ENCODE measurements at regions not wholly inside any gene's neighbourhood (a gene's known extent, or its start where the extent isn't known, plus 50 kb on each side); places are given as distances from the start of the nearest gene placed in this dataset.

DNA sequence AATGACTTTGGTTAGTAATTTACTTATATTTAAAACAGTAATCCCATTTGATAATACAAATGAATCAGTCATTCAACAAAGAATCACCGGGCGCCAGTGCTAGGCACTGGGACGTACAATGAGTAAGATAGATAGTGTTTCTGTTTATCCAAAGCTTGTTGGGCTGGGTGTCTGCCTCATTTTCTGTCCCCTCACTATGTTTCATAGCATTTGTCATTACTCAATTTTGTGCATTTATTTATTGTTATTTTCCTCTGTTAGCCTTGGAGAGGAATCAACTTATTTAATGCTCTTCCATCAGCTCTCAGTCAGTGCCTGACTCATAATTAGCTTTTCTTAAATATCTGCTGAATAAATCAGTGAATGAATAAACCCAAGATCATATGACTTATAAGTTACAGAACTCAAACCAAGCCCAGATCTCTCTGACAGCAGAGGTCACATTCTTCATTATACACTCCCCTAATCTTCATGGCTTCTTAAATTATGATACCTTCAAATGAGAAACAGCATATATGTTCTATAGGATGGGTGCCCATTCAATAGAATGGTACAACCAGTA lies 86.2 kb downstream of the TSPAN8 start:
- no peak for TF ChIP-seq POLR2A (IDR thresholded peaks at IDR 0.05; ENCODE audit: low read depth, low read length)
- FAIRE-seq (no peak), DNase-seq (ENCODE audit: insufficient read length, low spot score) (no peak)

DNA sequence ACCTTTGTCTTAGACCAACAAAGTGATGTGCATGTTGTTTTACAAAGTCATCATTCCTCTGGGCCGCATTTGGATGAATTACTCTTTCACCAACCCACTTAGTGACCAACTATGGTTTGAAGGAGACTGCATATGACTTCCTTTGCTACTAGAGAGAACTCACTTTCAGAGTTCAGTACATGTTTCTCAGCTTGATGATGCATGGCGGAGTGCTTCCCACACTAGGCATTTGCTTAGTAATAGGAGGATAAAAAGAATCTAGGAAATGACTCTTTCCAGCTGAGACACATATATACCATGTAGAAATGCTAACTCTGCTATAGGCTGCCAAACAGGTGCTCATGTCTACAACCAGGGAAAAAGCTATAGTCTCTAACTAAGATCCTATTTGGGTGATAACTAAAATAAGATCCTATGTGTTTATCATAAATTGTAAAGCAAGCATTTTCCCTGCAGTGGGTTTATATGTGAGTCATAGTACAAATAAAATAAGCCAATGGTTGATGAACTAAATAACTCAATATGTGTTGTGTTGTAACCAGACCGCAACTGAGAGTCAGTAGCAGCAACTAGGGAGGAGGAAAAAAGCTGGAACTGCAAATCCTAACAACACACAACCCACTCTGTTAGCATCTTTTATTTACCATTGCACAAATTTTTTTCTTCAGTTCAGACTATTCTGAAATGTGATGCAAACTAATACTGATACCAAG lies 87.2 kb downstream of the TSPAN8 start:
- TF ChIP-seq POLR2A (IDR thresholded peaks at IDR 0.05; ENCODE audit: low read depth, low read length), result no peak
- FAIRE-seq, result no peak
- no peak for DNase-seq (ENCODE audit: insufficient read length, low spot score)

GRCh38 chr12:71069311-71069710 lies 88.5 kb downstream of the TSPAN8 start:
- no peak for TF ChIP-seq POLR2A (IDR thresholded peaks at IDR 0.05; ENCODE audit: low read depth, low read length)
- DNase-seq (ENCODE audit: insufficient read length, low spot score) (no peak), FAIRE-seq (no peak)

- FAIRE-seq (no peak), DNase-seq (ENCODE audit: insufficient read length, low spot score) (no peak)
- TF ChIP-seq POLR2A (IDR thresholded peaks at IDR 0.05; ENCODE audit: low read depth, low read length), result no peak
Measured at GRCh38 chr12:71063087-71063486, 94.7 kb downstream of the TSPAN8 start.

- no peak for TF ChIP-seq POLR2A (IDR thresholded peaks at IDR 0.05; ENCODE audit: low read depth, low read length)
- no peak for FAIRE-seq
Measured at GRCh38 chr12:71061451-71061850, 96.3 kb downstream of the TSPAN8 start.

DNA sequence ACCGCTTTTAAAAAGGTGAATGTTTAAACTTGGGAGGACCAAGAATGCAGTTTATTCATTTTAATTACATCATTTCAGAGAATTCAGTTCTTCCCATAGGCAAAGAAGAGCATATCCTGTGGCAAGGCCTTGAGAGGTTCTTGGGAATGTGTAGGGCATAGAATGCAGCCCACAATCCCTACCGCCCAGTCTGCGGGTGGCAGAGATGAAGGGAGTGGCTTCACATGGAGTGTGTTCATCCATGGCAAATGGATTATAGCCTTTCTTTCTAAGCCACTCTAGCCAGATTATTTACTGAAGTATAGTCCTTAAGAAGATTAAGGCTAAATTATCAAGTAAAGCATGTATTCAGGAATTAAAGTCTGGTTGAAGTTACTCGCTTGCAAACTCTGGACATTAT lies 97.4 kb downstream of the TSPAN8 start:
- DNase-seq (ENCODE audit: insufficient read length, low spot score), result no peak

More at GRCh38 chr12:71061451-71061850, 96.3 kb downstream of the TSPAN8 start:
- no peak for DNase-seq (ENCODE audit: insufficient read length, low spot score)

GRCh38 chr12:71057330-71057729 lies 100.5 kb downstream of the TSPAN8 start:
- no peak for FAIRE-seq
- no peak for DNase-seq (ENCODE audit: insufficient read length, low spot score)
- no peak for TF ChIP-seq POLR2A (IDR thresholded peaks at IDR 0.05; ENCODE audit: low read depth, low read length)

More for the DNA sequence above, 97.4 kb downstream of the TSPAN8 start:
- no peak for TF ChIP-seq POLR2A (IDR thresholded peaks at IDR 0.05; ENCODE audit: low read depth, low read length)
- FAIRE-seq, result no peak

GRCh38 chr12:71054551-71054950 lies 103.2 kb downstream of the TSPAN8 start:
- DNase-seq (ENCODE audit: insufficient read length, low spot score) (no peak), FAIRE-seq (no peak)

DNA sequence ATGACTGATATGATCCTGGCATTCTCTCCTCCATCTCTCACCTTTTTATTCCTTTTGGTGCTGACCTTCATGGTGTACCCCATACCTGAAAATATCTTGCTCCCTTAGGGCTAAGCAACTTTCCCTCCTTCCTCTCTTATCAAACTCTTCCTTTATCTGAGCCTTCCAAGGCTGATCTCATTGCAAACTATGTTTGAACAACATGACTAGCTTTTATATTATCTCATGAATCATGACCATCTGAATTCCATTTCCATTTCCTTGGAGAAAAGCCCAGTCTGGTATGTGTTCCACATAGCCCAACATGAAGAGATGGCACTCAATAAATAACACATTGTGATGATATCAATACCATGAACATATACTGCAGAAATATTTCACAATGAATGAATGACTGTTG lies 111.6 kb downstream of the TSPAN8 start:
- no peak for FAIRE-seq
- TF ChIP-seq POLR2A (IDR thresholded peaks at IDR 0.05; ENCODE audit: low read depth, low read length), result no peak
- no peak for DNase-seq (ENCODE audit: insufficient read length, low spot score)

More at GRCh38 chr12:71054551-71054950, 103.2 kb downstream of the TSPAN8 start:
- no peak for TF ChIP-seq POLR2A (IDR thresholded peaks at IDR 0.05; ENCODE audit: low read depth, low read length)

- DNase-seq (ENCODE audit: insufficient read length, low spot score) (no peak), FAIRE-seq (no peak)
- no peak for TF ChIP-seq POLR2A (IDR thresholded peaks at IDR 0.05; ENCODE audit: low read depth, low read length)
Measured at GRCh38 chr12:71045781-71046180, 112.0 kb downstream of the TSPAN8 start.

GRCh38 chr12:71041476-71041875 lies 116.3 kb downstream of the TSPAN8 start:
- TF ChIP-seq POLR2A (IDR thresholded peaks at IDR 0.05; ENCODE audit: low read depth, low read length), result no peak
- FAIRE-seq (no peak), DNase-seq (ENCODE audit: insufficient read length, low spot score) (no peak)

- no peak for TF ChIP-seq POLR2A (IDR thresholded peaks at IDR 0.05; ENCODE audit: low read depth, low read length)
- no peak for DNase-seq (ENCODE audit: insufficient read length, low spot score)
Measured at GRCh38 chr12:71038960-71039359, 118.4 kb upstream of the PTPRR start.

GRCh38 chr12:71036526-71036925 lies 116.0 kb upstream of the PTPRR start:
- no peak for DNase-seq (ENCODE audit: insufficient read length, low spot score)
- no peak for TF ChIP-seq POLR2A (IDR thresholded peaks at IDR 0.05; ENCODE audit: low read depth, low read length)
- FAIRE-seq, result no peak

More at GRCh38 chr12:71038960-71039359, 118.4 kb upstream of the PTPRR start:
- no peak for FAIRE-seq

GRCh38 chr12:71032933-71033332 lies 112.4 kb upstream of the PTPRR start:
- DNase-seq (ENCODE audit: insufficient read length, low spot score), result no peak
- TF ChIP-seq POLR2A (IDR thresholded peaks at IDR 0.05; ENCODE audit: low read depth, low read length), result no peak

GRCh38 chr12:71029302-71029701 lies 108.8 kb upstream of the PTPRR start:
- DNase-seq (ENCODE audit: insufficient read length, low spot score), result no peak
- no peak for TF ChIP-seq POLR2A (IDR thresholded peaks at IDR 0.05; ENCODE audit: low read depth, low read length)
- FAIRE-seq, result no peak

More at GRCh38 chr12:71032933-71033332, 112.4 kb upstream of the PTPRR start:
- FAIRE-seq, result no peak

Measured in H54 (cell line).